NCI-H2107 (cell line): ENCODE measurements at regions not wholly inside any gene's neighbourhood (a gene's known extent, or its start where the extent isn't known, plus 50 kb on each side); places are given as distances from the start of the nearest gene placed in this dataset.

Experiments
- DNase-seq: peaks from one replicate; lab custom pipeline; 2025; lab: John Stamatoyannopoulos, UW

DNA sequence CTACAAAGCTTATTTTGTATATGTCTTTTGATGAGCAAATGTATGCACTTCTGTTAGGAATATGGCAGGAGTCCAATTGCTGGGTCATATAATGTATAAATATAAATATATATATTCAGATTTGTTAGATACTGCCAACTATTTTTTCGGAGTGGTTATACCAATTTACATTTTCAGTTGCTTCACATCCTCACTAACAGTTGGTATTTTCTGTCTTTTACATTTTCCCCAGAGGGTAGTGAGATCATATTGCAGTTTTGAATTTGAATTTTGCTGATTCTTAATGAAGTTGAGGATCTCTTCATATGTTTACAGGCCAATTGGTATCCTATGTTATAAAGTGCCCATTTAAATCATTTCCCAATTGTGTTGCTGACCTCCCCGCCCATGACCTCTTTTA, 139.0 kb upstream of the KCNMB2 start:
- DNase-seq, result no peak

DNA sequence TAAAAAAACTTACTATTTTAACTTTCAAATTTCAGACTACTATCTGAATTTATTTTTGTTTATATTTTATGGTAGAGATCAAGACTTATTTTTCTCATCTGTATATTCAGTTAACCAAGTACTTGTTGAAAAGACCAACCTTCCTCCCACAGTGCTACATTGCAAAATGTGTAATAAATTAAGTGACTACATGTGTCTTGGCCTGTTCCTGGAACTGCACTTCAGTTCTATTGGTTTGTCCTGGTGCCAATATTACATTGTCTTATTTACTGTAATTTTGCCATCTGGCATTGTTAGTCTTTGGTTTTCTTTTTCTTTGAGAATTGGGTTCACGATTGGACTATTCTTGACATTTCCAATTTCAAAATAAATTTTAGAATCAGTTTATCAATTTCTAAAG, 138.4 kb upstream of the KCNMB2 start:
- no peak for DNase-seq

DNA sequence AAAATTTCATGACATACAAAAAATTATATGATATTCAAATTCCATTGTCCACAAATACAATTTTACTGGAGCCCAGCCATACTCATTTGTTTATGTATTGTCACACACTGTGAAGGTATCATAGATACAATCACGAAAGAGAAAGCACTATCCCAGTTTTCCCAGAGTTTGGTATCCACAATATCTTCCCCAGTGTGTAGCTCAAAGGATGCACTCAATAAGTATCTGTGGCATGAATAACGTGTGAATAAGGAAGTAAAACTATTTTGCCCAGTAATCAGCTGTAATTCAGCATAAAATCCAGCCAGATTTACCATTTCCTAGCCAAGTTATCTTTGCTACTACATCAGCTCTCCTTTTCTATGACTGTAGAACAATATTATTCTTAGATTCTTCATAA, 131.3 kb upstream of the KCNMB2 start:
- DNase-seq, result no peak

GRCh38 chr3:178405531-178405930, 130.7 kb upstream of the KCNMB2 start:
- DNase-seq, result no peak

- DNase-seq, result no peak
These were observed 130.0 kb upstream of the KCNMB2 start for GRCh38 chr3:178406206-178406605.

DNA sequence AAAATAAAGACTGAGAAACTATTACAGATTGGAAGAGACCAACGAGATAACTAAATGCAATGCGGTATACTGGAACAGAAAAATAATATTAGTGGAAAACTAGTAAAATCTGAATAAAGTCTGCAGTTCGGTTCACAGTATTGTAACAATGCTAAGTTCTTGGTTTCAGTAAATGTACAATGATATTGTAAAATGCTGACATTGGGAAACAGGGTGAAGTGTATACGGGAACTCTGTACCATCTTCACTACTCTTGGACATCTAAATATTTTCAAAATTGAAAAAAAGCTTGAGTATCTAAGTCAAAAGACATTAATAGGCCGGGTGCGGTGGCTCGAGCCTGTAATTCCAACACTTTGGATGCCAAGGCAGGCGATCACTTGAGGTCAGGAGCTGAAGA, 120.9 kb upstream of the KCNMB2 start:
- no peak for DNase-seq

GRCh38 chr3:178417736-178418135, 118.5 kb upstream of the KCNMB2 start:
- DNase-seq, result no peak

DNA sequence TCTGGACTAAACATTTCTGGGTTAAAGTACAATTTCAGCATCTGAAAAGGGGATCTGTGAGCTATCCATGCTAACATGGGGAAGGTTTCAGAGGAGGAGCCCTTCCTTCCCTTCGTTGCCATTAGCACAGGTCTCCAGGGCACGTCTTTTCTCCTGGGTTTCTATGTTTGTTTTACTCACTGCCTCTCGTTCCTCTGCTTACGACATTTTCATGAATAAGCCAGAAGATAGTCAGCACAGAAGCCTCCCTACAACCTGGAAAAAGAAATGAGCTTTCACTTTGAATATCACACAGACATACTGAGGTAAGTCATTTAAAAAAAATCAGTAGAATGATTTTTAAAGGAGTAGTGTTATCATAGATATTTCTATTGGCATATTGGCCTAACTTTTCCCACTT, 117.2 kb upstream of the KCNMB2 start:
- DNase-seq, result no peak

GRCh38 chr3:178420033-178420432, 116.2 kb upstream of the KCNMB2 start:
- DNase-seq, result no peak

- DNase-seq, result no peak
These were observed 115.2 kb upstream of the KCNMB2 start for GRCh38 chr3:178421069-178421468.

DNA sequence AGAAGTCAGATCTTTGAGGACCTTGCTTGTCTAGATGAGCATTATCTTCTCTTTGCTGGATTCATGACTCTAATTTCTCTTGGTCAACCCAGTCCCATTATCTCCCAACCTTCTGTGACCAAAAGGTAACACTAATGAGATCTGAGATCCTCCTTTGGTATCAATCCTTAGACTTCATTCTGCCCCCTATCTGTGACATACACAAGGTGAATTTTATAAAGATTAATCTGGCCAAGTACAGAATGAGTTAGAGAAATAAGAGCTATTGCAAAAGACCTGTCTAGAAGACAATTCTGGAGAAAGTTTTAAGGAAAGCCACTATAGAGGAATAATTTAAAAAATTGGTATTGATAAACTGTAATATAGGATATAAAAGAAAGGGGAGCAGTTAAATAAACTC, 113.8 kb upstream of the KCNMB2 start:
- DNase-seq, result no peak

GRCh38 chr3:178428037-178428436, 108.2 kb upstream of the KCNMB2 start:
- no peak for DNase-seq

DNA sequence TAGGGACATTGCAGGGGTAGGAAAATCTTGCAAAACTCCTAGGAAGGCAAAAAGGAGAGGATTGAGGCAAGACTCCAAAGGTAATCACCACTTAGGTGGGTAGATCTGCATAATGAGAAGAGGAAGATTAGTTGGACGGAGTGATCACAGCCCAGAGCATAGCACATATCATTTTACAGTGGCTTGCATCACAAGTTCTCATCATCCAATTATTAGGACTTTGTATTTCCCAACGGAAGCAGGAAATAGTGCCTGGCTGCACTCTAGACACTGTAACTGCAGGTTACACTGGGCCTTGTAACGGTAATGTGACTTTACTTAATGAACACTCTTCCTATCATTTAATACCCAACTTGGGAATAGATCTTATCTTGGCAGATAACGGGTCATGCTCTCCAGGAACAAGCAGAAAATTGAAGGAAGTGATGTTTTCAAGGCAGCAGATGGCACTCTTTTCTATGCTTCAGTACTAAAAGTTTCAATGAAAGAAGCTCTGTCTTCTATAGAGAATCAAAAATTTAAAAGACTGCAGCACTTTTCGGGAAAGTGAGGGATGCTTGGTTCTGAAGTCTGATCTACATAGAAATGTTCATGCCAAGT, 101.9 kb upstream of the KCNMB2 start:
- DNase-seq, result peak; percentile 84

- DNase-seq, result no peak
These were observed 100.7 kb upstream of the KCNMB2 start for GRCh38 chr3:178435575-178435974.

- peak; percentile 31 for DNase-seq
These were observed 99.5 kb upstream of the KCNMB2 start for GRCh38 chr3:178436773-178437172.

DNA sequence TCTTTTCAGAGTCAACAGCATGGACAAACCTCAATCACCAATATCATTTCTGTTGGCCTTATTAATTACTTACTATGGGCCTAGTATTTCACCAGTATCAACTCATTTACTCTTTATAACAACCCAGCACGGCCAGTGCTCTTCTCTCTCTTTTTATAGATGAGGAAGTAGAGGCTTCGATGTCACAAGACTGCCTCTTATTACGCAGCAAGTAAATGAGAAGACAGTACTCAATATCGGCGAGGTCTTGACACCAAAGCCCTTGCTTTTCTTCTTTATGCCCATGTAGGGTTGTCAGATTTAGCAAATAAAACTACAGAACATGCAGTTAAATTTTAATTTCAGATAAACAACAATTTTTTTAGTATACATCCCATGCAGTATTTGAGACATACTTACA, 99.0 kb upstream of the KCNMB2 start:
- no peak for DNase-seq

- DNase-seq, result no peak
These were observed 96.7 kb upstream of the KCNMB2 start for GRCh38 chr3:178439504-178439903.

GRCh38 chr3:178440043-178440442, 96.2 kb upstream of the KCNMB2 start:
- DNase-seq, result no peak

GRCh38 chr3:178443634-178444033, 92.6 kb upstream of the KCNMB2 start:
- DNase-seq, result peak; percentile 25

DNA sequence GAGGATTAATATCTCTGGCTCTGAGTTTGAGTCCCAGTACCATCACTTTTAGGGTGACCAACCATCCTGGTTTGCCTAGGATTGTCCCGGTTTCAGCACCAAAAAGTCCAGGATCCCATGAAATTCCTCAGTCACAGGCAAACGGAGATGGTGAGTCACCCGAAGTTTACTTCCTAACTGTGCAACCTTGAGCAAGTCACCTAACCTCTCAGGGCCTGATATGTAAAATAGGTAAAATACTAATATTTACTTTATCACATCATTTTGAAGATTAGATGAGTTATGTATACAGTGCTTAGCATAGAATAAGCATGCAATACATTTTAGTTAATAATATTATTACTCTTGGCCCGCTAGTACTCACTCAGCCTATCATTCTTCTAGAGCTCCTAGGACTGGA, 91.1 kb upstream of the KCNMB2 start:
- DNase-seq, result no peak

DNA sequence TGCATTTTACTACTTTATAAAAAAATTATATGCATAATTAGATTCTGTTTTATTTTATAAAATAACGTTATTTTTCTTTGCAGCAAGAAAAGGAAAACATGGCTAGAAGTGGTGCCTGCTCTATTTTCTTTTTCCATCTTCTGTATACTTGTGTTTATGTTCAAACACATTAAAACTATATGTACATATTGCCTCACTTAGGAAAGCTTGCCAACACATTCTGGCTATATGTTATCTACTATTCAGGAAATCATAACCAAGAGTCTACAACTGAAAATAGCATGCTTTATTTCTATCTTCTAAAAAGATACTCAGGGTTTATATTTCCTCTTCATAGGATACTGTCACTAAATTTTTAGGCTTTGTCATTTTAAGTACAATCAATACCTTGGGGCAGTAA, 90.2 kb upstream of the KCNMB2 start:
- no peak for DNase-seq

DNA sequence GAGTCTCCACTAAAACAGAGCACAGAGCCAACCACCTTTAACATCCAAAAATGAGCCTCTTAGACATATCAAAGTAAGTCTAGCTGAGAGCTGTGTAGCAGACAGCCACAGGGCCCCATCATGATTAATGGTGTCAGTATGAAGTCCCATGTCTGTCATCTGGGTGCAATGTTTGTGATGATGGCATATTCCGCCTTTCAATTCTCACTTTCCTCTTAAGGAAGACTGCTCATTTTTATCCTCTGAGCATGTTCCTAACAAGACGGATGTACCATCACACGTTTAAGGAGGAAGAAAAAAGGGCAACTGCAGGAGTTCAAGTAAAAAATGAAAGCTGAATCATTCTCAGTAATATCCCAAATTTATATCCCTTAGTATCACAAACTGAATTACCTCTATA, 85.8 kb upstream of the KCNMB2 start:
- no peak for DNase-seq

GRCh38 chr3:178451799-178452198, 84.4 kb upstream of the KCNMB2 start:
- DNase-seq, result no peak

GRCh38 chr3:178454726-178455125, 81.5 kb upstream of the KCNMB2 start:
- no peak for DNase-seq

GRCh38 chr3:178455226-178455625, 81.0 kb upstream of the KCNMB2 start:
- no peak for DNase-seq
